ENCODE measurements at regions not wholly inside any gene's neighbourhood (a gene's known extent, or its start where the extent isn't known, plus 50 kb on each side); places are given as distances from the start of the nearest gene placed in this dataset.

DNA sequence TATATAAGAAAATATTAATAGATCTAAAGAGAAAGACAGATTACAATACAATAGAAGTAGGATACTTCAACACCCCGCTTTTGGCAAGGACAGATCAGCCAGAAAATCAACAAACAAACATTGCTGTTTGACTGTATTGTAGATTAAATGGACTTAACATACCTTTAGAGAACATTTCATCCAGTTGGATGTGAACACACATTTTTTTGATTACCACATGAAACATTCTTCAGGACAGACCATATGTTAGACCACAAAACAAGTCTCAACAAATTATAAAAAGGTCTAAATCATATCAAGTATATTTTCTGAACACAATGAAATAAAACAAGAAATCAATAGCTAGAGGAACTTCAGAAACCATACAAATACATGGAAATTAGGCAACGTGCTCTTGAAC is 148.2 kb downstream of the TRMT11 start:
- H3K79me2 ChIP-seq (ENCODE audit: insufficient read depth, low read length) = no peaks in the 10 kb centered on the region

DNA sequence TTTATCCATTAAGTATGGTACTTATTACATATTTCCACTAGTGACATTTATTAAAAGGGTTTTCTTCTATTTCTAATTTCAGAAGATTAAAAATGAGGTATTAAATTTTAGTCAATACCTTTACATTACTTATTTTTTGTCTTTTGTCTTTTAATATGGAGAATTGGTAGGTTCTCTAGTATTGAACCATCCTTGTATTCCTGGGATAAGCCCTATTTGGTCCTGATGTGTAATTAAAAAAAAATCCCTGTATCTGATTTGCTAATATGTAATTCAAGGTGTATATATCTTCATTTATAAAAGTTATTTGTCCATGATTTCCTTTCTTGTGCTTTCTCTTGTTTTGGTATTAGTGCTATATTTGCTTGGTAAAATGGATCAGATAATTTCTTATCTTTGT is 153.7 kb downstream of the TRMT11 start:
- no peak for FAIRE-seq
- Histone ChIP-seq H3K4me3 (ENCODE audit: insufficient read depth, low read depth, low read length) (no peak overlapping the region), H3K36me3 (ENCODE audit: insufficient read depth, low read length) (no peaks in the 10 kb centered on the region), H3K9me3 (ENCODE audit: insufficient read depth, low read depth, low read length) (no peaks in the 10 kb centered on the region), H3K27ac (ENCODE audit: low read depth, low read length) (no peak overlapping the region), H3K9ac (ENCODE audit: low read length) (no peak overlapping the region), H3K4me2 (ENCODE audit: low read length) (no peak overlapping the region), H4K20me1 (ENCODE audit: insufficient read depth, low read length) (no peaks in the 10 kb centered on the region), H3K79me2 (ENCODE audit: insufficient read depth, low read length) (no peaks in the 10 kb centered on the region), H3K27me3 (ENCODE audit: insufficient read depth, low read length) (no peaks in the 10 kb centered on the region), H3K4me1 (ENCODE audit: insufficient read depth, low read length) (peaks cover 7% of the 10 kb centered on the region), H2AFZ (ENCODE audit: low read depth, low read length) (no peak overlapping the region)
- Mint-ChIP-seq H3K4me3 (ENCODE audit: unreplicated experiment) (no peak overlapping the region), H3K27me3 (ENCODE audit: low read depth, unreplicated experiment) (no peaks in the 10 kb centered on the region), H3K36me3 (ENCODE audit: low read depth, unreplicated experiment) (no peaks in the 10 kb centered on the region), H3K27ac (ENCODE audit: unreplicated experiment) (no peak overlapping the region), H3K4me1 (ENCODE audit: low read depth, unreplicated experiment) (no peaks in the 10 kb centered on the region), H3K9me3 (ENCODE audit: unreplicated experiment) (peaks cover 9% of the 10 kb centered on the region)
- TF ChIP-seq, protein P1, sequence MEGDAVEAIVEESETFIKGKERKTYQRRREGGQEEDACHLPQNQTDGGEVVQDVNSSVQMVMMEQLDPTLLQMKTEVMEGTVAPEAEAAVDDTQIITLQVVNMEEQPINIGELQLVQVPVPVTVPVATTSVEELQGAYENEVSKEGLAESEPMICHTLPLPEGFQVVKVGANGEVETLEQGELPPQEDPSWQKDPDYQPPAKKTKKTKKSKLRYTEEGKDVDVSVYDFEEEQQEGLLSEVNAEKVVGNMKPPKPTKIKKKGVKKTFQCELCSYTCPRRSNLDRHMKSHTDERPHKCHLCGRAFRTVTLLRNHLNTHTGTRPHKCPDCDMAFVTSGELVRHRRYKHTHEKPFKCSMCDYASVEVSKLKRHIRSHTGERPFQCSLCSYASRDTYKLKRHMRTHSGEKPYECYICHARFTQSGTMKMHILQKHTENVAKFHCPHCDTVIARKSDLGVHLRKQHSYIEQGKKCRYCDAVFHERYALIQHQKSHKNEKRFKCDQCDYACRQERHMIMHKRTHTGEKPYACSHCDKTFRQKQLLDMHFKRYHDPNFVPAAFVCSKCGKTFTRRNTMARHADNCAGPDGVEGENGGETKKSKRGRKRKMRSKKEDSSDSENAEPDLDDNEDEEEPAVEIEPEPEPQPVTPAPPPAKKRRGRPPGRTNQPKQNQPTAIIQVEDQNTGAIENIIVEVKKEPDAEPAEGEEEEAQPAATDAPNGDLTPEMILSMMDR (IDR thresholded peaks at IDR 0.05; ENCODE audit: insufficient read depth, low read depth, low read length) = no peak
- TF ChIP-seq EZH2 (IDR thresholded peaks at IDR 0.05; ENCODE audit: insufficient read depth, low read length) = no peak
- DNase-seq (ENCODE audit: low read depth) = no peak

More for the DNA sequence above, 148.2 kb downstream of the TRMT11 start:
- DNase-seq (ENCODE audit: low read depth) (no peak), FAIRE-seq (no peak)
- Mint-ChIP-seq H3K4me3 (ENCODE audit: unreplicated experiment) (no peak overlapping the region), H3K36me3 (ENCODE audit: low read depth, unreplicated experiment) (no peaks in the 10 kb centered on the region), H3K9me3 (ENCODE audit: unreplicated experiment) (peaks cover 2% of the 10 kb centered on the region), H3K27ac (ENCODE audit: unreplicated experiment) (no peak overlapping the region), H3K4me1 (ENCODE audit: low read depth, unreplicated experiment) (no peaks in the 10 kb centered on the region), H3K27me3 (ENCODE audit: low read depth, unreplicated experiment) (no peaks in the 10 kb centered on the region)
- no peaks in the 10 kb centered on the region for H3K9me3 ChIP-seq (ENCODE audit: insufficient read depth, low read depth, low read length)
- no peak overlapping the region for H3K27ac ChIP-seq (ENCODE audit: low read depth, low read length)
- H3K4me3 ChIP-seq (ENCODE audit: insufficient read depth, low read depth, low read length) = no peak overlapping the region
- H3K36me3 ChIP-seq (ENCODE audit: insufficient read depth, low read length) = no peaks in the 10 kb centered on the region
- H3K27me3 ChIP-seq (ENCODE audit: insufficient read depth, low read length) = no peaks in the 10 kb centered on the region
- no peaks in the 10 kb centered on the region for H3K4me1 ChIP-seq (ENCODE audit: insufficient read depth, low read length)
- no peak overlapping the region for H2AFZ ChIP-seq (ENCODE audit: low read depth, low read length)
- no peaks in the 10 kb centered on the region for H4K20me1 ChIP-seq (ENCODE audit: insufficient read depth, low read length)
- TF ChIP-seq, protein P1 (IDR thresholded peaks at IDR 0.05; ENCODE audit: insufficient read depth, low read depth, low read length) = no peak
- TF ChIP-seq EZH2 (IDR thresholded peaks at IDR 0.05; ENCODE audit: insufficient read depth, low read length) = no peak
- H3K9ac ChIP-seq (ENCODE audit: low read length) = no peak overlapping the region
- H3K4me2 ChIP-seq (ENCODE audit: low read length) = no peak overlapping the region

DNA sequence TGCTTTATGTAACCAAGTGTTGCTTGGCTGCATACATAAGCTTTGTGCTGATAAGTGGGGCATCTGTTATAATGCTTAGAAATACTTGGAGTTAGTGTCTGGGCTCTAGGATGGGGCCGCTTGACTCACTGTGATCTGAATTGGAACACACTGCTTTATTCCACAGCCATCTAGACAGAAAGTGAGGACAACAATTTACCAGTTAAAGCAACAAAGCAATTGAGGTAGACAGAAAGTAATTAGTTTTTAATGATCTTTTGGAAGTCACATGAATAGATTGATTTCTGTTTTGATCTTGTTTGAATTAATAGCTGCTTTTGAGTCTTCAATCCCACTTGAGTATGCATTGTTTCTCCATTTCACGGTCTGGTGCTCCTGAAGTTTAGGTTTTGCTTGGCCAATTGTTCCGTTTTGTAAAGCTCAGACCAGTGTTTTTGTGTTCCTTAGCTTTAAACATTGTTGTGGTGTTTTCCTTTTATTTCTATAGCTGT is 157.5 kb downstream of the TRMT11 start:
- Histone ChIP-seq H2AFZ (ENCODE audit: low read depth, low read length) (no peak overlapping the region), H3K27ac (ENCODE audit: low read depth, low read length) (no peak overlapping the region), H3K79me2 (ENCODE audit: insufficient read depth, low read length) (no peaks in the 10 kb centered on the region), H3K4me3 (ENCODE audit: insufficient read depth, low read depth, low read length) (no peak overlapping the region), H3K27me3 (ENCODE audit: insufficient read depth, low read length) (no peaks in the 10 kb centered on the region), H3K4me2 (ENCODE audit: low read length) (peak overlapping the region; percentile 46), H3K9ac (ENCODE audit: low read length) (no peak overlapping the region), H4K20me1 (ENCODE audit: insufficient read depth, low read length) (no peaks in the 10 kb centered on the region), H3K9me3 (ENCODE audit: insufficient read depth, low read depth, low read length) (no peaks in the 10 kb centered on the region), H3K4me1 (ENCODE audit: insufficient read depth, low read length) (peaks cover 7% of the 10 kb centered on the region), H3K36me3 (ENCODE audit: insufficient read depth, low read length) (no peaks in the 10 kb centered on the region)
- H3K4me1 Mint-ChIP-seq (ENCODE audit: low read depth, unreplicated experiment) = peaks cover 5% of the 10 kb centered on the region
- H3K9me3 Mint-ChIP-seq (ENCODE audit: unreplicated experiment) = peaks cover 6% of the 10 kb centered on the region
- no peak overlapping the region for H3K27ac Mint-ChIP-seq (ENCODE audit: unreplicated experiment)
- H3K36me3 Mint-ChIP-seq (ENCODE audit: low read depth, unreplicated experiment) = no peaks in the 10 kb centered on the region
- no peak for TF ChIP-seq EZH2 (IDR thresholded peaks at IDR 0.05; ENCODE audit: insufficient read depth, low read length)
- TF ChIP-seq, protein P1 (IDR thresholded peaks at IDR 0.05; ENCODE audit: insufficient read depth, low read depth, low read length) = no peak
- FAIRE-seq = no peak
- peak; percentile 53 for DNase-seq (ENCODE audit: low read depth)
- no peak overlapping the region for H3K4me3 Mint-ChIP-seq (ENCODE audit: unreplicated experiment)
- no peaks in the 10 kb centered on the region for H3K27me3 Mint-ChIP-seq (ENCODE audit: low read depth, unreplicated experiment)
